ENCODE measurements at regions not wholly inside any gene's neighbourhood (a gene's known extent, or its start where the extent isn't known, plus 50 kb on each side); places are given as distances from the start of the nearest gene placed in this dataset.

DNA sequence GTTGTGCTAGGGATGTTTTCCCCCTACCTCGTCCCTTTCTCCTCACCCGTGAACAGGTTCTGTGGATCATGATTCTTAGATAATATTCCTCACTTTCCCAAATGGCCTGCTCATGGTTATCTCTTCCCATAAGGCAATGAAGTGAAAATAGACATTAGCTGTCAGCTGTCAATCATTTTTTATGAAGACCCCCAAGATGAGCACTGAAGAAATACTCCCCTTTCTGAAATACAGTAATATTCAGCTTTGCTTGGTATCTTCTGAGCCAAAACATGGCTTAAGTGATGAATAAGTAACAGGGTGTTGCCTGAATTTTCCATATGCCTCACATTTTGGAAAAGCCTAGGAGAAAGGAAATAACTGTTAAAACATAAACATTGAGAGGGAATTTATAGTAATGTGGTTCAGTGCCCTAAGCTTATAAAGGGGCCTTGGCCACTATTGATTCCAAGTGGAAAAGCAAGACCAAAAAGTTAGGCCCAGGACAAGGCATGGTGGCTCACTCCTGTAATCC lies 70.7 kb upstream of the NAP1L1 start:
- H3K27ac ChIP-seq: peak overlapping the region in 1 of 10 donors; percentile 46

DNA sequence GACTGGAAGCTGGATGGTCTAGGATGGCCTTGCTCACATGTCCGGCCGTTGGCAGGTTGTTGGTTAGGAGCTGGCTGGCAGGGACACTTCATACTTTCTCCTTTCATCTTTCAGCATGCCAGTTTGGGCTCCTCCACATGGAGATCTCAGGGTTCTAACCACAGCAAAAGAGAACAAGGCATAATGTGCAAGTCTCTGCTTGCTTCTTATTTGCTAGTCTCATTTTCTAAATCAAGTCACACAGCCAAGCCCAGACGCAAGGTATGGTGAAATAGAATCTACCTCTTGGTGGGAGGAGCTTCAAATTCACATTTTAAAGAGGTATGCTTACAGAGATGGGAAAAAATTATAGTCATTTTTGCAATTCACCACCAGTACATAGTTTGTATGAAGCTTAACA lies 69.1 kb upstream of the NAP1L1 start:
- intact Hi-C loops (cut with DNase I): loop anchor here in 1 of 10 donors (10.0 kb wide), 1 partner anchor 69 kb away; the partner anchor contains the start of gene NAP1L1
- TF ChIP-seq, protein P1, sequence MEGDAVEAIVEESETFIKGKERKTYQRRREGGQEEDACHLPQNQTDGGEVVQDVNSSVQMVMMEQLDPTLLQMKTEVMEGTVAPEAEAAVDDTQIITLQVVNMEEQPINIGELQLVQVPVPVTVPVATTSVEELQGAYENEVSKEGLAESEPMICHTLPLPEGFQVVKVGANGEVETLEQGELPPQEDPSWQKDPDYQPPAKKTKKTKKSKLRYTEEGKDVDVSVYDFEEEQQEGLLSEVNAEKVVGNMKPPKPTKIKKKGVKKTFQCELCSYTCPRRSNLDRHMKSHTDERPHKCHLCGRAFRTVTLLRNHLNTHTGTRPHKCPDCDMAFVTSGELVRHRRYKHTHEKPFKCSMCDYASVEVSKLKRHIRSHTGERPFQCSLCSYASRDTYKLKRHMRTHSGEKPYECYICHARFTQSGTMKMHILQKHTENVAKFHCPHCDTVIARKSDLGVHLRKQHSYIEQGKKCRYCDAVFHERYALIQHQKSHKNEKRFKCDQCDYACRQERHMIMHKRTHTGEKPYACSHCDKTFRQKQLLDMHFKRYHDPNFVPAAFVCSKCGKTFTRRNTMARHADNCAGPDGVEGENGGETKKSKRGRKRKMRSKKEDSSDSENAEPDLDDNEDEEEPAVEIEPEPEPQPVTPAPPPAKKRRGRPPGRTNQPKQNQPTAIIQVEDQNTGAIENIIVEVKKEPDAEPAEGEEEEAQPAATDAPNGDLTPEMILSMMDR (IDR thresholded peaks at IDR 0.05): no peak

More for the DNA sequence above, 70.7 kb upstream of the NAP1L1 start:
- Histone ChIP-seq H3K36me3 (no peaks in the 10 kb centered on the region), H3K4me3 (no peak overlapping the region), H3K9me3 (peaks cover 0 to 5% (median 0%) of the 10 kb centered on the region in 11 donors), H3K27me3 (no peaks in the 10 kb centered on the region), H3K4me1 (peaks cover 0 to 51% (median 0%) of the 10 kb centered on the region in 9 donors)
- DNase-seq (no peak), ATAC-seq (no peak)
- TF ChIP-seq, protein P1 (IDR thresholded peaks at IDR 0.05): no peak
- intact Hi-C loops (cut with DNase I): loop anchor here in 1 of 10 donors (10.0 kb wide), 1 partner anchor 70 kb away; the partner anchor contains the start of gene NAP1L1
- 90 to 92% methylated on average over 2 of the region's 2 CpGs for WGBS, 2 donors

DNA sequence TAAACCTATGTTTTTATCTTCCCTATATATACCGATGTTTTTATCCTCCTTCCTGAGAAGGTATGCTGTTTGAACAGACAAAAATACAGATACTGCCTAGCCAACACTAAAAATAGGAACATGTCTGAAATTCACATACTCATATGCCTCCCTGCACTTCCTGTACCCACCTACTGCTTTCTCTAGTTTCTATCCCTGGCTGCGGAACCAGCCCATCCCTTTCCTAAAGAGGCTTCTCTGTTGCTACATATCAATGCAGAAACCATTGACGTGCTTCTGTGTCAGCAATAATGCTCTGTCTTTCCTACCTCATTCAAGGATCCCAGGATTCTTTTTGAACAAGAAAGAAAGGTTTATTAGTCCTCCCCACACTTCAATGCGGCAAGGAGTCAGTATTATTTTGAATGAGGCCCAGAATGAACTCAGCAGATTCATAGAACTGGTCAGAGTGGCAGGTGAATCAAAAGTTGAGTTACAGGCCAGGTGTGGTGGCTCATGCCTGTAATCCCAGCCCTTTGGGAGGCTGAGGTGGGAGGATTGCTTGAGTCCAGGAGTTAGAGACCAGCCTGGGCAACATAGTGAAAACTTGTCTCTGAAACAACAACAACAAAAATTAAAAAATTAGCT lies 67.8 kb upstream of the NAP1L1 start:
- TF ChIP-seq, protein P1 (IDR thresholded peaks at IDR 0.05): no peak
- H3K27ac ChIP-seq: no peak overlapping the region
- no peak for DNase-seq

More for the DNA sequence above, 69.1 kb upstream of the NAP1L1 start:
- Histone ChIP-seq H3K36me3 (no peaks in the 10 kb centered on the region), H3K4me1 (peaks cover 0 to 40% (median 0%) of the 10 kb centered on the region in 9 donors), H3K4me3 (no peak overlapping the region), H3K27me3 (no peaks in the 10 kb centered on the region), H3K9me3 (peaks cover 0 to 5% (median 0%) of the 10 kb centered on the region in 11 donors), H3K27ac (no peak overlapping the region)
- 89 to 90% methylated on average over 3 of the region's 3 CpGs for WGBS, 2 donors
- ATAC-seq: no peak
- no peak for DNase-seq

DNA sequence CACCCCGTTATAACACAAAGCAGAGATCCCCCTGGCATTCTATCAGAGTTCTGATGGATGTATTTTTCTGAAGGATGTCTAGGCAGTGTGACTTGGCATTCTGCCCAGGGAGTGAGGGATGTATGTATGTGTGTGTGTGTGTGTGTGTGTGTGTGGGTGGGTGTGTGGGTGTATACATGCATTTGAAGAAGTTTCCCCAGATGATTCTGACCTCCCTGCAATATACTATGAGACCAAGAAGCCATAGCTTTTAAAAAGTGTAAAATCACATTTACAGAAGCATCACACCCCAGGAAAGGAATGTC lies 59.7 kb upstream of the NAP1L1 start:
- Histone ChIP-seq H3K27me3 (no peaks in the 10 kb centered on the region), H3K4me3 (no peak overlapping the region), H3K9me3 (no peaks in the 10 kb centered on the region), H3K27ac (no peak overlapping the region), H3K4me1 (no peaks in the 10 kb centered on the region), H3K36me3 (no peaks in the 10 kb centered on the region)
- 12 to 15% methylated on average over 1 of the region's 1 CpG for WGBS, 2 donors
- DNase-seq: no peak
- TF ChIP-seq, protein P1 (IDR thresholded peaks at IDR 0.05): no peak
- intact Hi-C loops (cut with DNase I): no loop called here
- no peak for ATAC-seq

More for the DNA sequence above, 67.8 kb upstream of the NAP1L1 start:
- ATAC-seq: peak in 3 of 8 donors; percentile 31 to 67 (median 39)
- H3K36me3 ChIP-seq: no peaks in the 10 kb centered on the region
- intact Hi-C loops (cut with DNase I): loop anchor here in 1 of 10 donors (10.0 kb wide), 1 partner anchor 67 kb away; the partner anchor contains the start of gene NAP1L1
- peaks cover 0 to 5% (median 0%) of the 10 kb centered on the region in 11 donors for H3K9me3 ChIP-seq
- no peak overlapping the region for H3K4me3 ChIP-seq
- 35 to 41% methylated on average over 4 of the region's 4 CpGs for WGBS, 2 donors
- no peaks in the 10 kb centered on the region for H3K27me3 ChIP-seq
- peaks cover 0 to 34% (median 0%) of the 10 kb centered on the region in 9 donors for H3K4me1 ChIP-seq
